ENCODE measurements at regions not wholly inside any gene's neighbourhood (a gene's known extent, or its start where the extent isn't known, plus 50 kb on each side); places are given as distances from the start of the nearest gene placed in this dataset.

- no peaks in the 10 kb centered on the region for H3K27me3 ChIP-seq
Observed at GRCh38 chr2:12201369-12201768, 454.9 kb downstream of the LPIN1 start.

GRCh38 chr2:12202313-12203075 is 456.1 kb downstream of the LPIN1 start:
- Histone ChIP-seq H3K27ac (peak overlapping the region in 1 of 4 donors; percentile 37), H3K9me3 (peaks cover 0 to 2% (median 0%) of the 10 kb centered on the region in 4 donors), H3K4me1 (peaks cover 0 to 16% (median 7%) of the 10 kb centered on the region in 4 donors), H3K27me3 (no peaks in the 10 kb centered on the region), H3K36me3 (no peaks in the 10 kb centered on the region), H3K4me3 (no peak overlapping the region)
- intact Hi-C loops (cut with DNase I), result no loop called here
- peak; percentile 73 for DNase-seq
- 72 to 74% methylated on average over 12 of the region's 12 CpGs for WGBS, 2 donors
- TF ChIP-seq EP300 (IDR thresholded peaks at IDR 0.05), result no peak
- TF ChIP-seq, protein P1, sequence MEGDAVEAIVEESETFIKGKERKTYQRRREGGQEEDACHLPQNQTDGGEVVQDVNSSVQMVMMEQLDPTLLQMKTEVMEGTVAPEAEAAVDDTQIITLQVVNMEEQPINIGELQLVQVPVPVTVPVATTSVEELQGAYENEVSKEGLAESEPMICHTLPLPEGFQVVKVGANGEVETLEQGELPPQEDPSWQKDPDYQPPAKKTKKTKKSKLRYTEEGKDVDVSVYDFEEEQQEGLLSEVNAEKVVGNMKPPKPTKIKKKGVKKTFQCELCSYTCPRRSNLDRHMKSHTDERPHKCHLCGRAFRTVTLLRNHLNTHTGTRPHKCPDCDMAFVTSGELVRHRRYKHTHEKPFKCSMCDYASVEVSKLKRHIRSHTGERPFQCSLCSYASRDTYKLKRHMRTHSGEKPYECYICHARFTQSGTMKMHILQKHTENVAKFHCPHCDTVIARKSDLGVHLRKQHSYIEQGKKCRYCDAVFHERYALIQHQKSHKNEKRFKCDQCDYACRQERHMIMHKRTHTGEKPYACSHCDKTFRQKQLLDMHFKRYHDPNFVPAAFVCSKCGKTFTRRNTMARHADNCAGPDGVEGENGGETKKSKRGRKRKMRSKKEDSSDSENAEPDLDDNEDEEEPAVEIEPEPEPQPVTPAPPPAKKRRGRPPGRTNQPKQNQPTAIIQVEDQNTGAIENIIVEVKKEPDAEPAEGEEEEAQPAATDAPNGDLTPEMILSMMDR (IDR thresholded peaks at IDR 0.05), result no peak
- no peak for TF ChIP-seq POLR2A (IDR thresholded peaks at IDR 0.05)
- no peak for TF ChIP-seq POLR2AphosphoS5 (IDR thresholded peaks at IDR 0.05)

More at GRCh38 chr2:12201369-12201768, 454.9 kb downstream of the LPIN1 start:
- intact Hi-C loops (cut with DNase I), result no loop called here
- TF ChIP-seq POLR2AphosphoS5 (IDR thresholded peaks at IDR 0.05), result no peak
- TF ChIP-seq, protein P1 (IDR thresholded peaks at IDR 0.05), result no peak
- no peak for TF ChIP-seq EP300 (IDR thresholded peaks at IDR 0.05)
- TF ChIP-seq POLR2A (IDR thresholded peaks at IDR 0.05), result no peak
- H3K4me1 ChIP-seq, result peaks cover 0 to 16% (median 7%) of the 10 kb centered on the region in 4 donors
- 60 to 64% methylated on average over 6 of the region's 6 CpGs for WGBS, 2 donors
- H3K4me3 ChIP-seq, result no peak overlapping the region
- peaks cover 0 to 4% (median 0%) of the 10 kb centered on the region in 4 donors for H3K9me3 ChIP-seq
- DNase-seq, result no peak
- no peaks in the 10 kb centered on the region for H3K36me3 ChIP-seq
- peak overlapping the region in 1 of 4 donors; percentile 37 for H3K27ac ChIP-seq

GRCh38 chr2:12203528-12203927 is 457.1 kb downstream of the LPIN1 start:
- WGBS, 2 donors, result 85% methylated on average over 2 of the region's 2 CpGs
- TF ChIP-seq EP300 (IDR thresholded peaks at IDR 0.05), result no peak
- TF ChIP-seq, protein P1 (IDR thresholded peaks at IDR 0.05), result no peak
- TF ChIP-seq POLR2A (IDR thresholded peaks at IDR 0.05), result no peak
- no peak for TF ChIP-seq POLR2AphosphoS5 (IDR thresholded peaks at IDR 0.05)
- no peak overlapping the region for H3K4me3 ChIP-seq
- H3K36me3 ChIP-seq, result no peaks in the 10 kb centered on the region
- H3K9me3 ChIP-seq, result no peaks in the 10 kb centered on the region
- H3K27me3 ChIP-seq, result no peaks in the 10 kb centered on the region
- intact Hi-C loops (cut with DNase I), result no loop called here
- DNase-seq, result no peak
- peaks cover 0 to 16% (median 7%) of the 10 kb centered on the region in 4 donors for H3K4me1 ChIP-seq
- no peak overlapping the region for H3K27ac ChIP-seq

- intact Hi-C loops (cut with DNase I), result no loop called here
- Histone ChIP-seq H3K9me3 (no peaks in the 10 kb centered on the region), H3K4me3 (no peak overlapping the region), H3K27ac (no peak overlapping the region), H3K36me3 (no peaks in the 10 kb centered on the region), H3K27me3 (no peaks in the 10 kb centered on the region), H3K4me1 (peaks cover 0 to 16% (median 7%) of the 10 kb centered on the region in 4 donors)
- DNase-seq, result no peak
- whole genome bisulfite sequencing, 2 donors, result 75 to 80% methylated on average over 3 of the region's 3 CpGs
- TF ChIP-seq POLR2AphosphoS5 (IDR thresholded peaks at IDR 0.05), result no peak
- TF ChIP-seq EP300 (IDR thresholded peaks at IDR 0.05), result no peak
- no peak for TF ChIP-seq POLR2A (IDR thresholded peaks at IDR 0.05)
Observed at GRCh38 chr2:12205086-12205485, 458.7 kb downstream of the LPIN1 start.

GRCh38 chr2:12207491-12207890 is 461.1 kb downstream of the LPIN1 start:
- WGBS, 2 donors, result 44 to 86% methylated on average over 1 of the region's 1 CpG
- no peaks in the 10 kb centered on the region for H3K36me3 ChIP-seq
- no peak overlapping the region for H3K27ac ChIP-seq
- TF ChIP-seq POLR2A (IDR thresholded peaks at IDR 0.05) (no peak), EP300 (IDR thresholded peaks at IDR 0.05) (no peak), POLR2AphosphoS5 (IDR thresholded peaks at IDR 0.05) (no peak)
- peaks cover 0 to 8% (median 1%) of the 10 kb centered on the region in 4 donors for H3K4me1 ChIP-seq
- no peak for DNase-seq
- H3K27me3 ChIP-seq, result no peaks in the 10 kb centered on the region
- H3K9me3 ChIP-seq, result no peaks in the 10 kb centered on the region
- intact Hi-C loops (cut with DNase I), result no loop called here
- H3K4me3 ChIP-seq, result no peak overlapping the region
